Omental fat pad (tissue), 3 donors: ENCODE measurements at regions not wholly inside any gene's neighbourhood (a gene's known extent, or its start where the extent isn't known, plus 50 kb on each side); places are given as distances from the start of the nearest gene placed in this dataset.

Experiments used
- ATAC-seq: fragments of 150-250 bp; one replicate; pipeline ENCODE4 v1.9.1; 2016; ENCODE audit warnings: mild to moderate bottlenecking, moderate library complexity; ENCODE audit not compliant: low FRiP score
- DNase-seq: peaks from one replicate; pipeline ENCODE4 v3.0.0-alpha.2; 2019; ENCODE audit warnings: low spot score
- TF ChIP-seq, protein P1 (sequence below), 3 donors: fragments of 450-650 bp; IDR thresholded peaks; one replicate each; pipeline ENCODE4 v1.5.1; 2016 to 2017; ENCODE audit warnings: antibody characterized with exemption in 3 of 3, mild to moderate bottlenecking in 3 of 3, moderate library complexity in 2 of 3

DNA sequence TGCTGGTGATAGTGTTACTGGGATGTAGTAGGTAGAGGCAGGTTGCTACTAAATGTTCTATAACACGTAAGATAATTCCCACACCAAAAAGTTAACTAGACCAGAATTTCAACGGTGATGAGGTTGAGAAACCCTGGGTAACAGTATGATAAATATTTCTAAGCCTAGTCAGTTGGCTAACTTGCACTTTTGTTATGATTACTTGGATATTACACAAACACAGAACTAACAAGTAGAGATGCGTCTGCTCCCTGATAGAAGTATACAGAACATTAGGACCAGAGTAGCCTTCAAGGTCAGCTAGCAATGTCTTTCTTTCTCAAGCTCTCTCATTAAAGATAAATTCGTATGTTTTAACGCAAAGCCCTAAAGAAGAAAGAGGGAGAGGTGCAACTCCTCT is 86.2 kb upstream of the FZD8 start:
- TF ChIP-seq, protein P1, sequence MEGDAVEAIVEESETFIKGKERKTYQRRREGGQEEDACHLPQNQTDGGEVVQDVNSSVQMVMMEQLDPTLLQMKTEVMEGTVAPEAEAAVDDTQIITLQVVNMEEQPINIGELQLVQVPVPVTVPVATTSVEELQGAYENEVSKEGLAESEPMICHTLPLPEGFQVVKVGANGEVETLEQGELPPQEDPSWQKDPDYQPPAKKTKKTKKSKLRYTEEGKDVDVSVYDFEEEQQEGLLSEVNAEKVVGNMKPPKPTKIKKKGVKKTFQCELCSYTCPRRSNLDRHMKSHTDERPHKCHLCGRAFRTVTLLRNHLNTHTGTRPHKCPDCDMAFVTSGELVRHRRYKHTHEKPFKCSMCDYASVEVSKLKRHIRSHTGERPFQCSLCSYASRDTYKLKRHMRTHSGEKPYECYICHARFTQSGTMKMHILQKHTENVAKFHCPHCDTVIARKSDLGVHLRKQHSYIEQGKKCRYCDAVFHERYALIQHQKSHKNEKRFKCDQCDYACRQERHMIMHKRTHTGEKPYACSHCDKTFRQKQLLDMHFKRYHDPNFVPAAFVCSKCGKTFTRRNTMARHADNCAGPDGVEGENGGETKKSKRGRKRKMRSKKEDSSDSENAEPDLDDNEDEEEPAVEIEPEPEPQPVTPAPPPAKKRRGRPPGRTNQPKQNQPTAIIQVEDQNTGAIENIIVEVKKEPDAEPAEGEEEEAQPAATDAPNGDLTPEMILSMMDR (IDR thresholded peaks at IDR 0.05) = no peak
- ATAC-seq (no peak), DNase-seq (no peak)

DNA sequence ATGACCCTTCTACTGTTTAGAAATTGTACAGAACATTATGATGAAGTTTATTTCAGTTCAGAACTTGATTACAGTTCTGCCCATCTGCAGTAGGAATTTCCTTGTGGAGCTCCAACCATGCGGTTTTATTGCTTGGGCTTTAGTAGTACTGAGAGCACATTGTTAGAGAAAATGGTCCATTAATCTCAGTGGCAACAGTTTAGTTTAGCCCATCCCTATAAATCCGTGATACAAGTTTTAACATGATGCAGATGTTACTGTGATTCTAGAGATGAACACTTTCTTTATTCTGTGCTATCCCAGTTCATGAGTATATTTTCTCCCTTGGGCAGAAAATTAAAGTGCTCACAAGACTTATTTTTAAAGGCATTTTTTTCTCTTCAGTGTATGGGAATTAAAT is 84.8 kb upstream of the FZD8 start:
- TF ChIP-seq, protein P1 (IDR thresholded peaks at IDR 0.05) = no peak
- ATAC-seq = no peak
- no peak for DNase-seq

DNA sequence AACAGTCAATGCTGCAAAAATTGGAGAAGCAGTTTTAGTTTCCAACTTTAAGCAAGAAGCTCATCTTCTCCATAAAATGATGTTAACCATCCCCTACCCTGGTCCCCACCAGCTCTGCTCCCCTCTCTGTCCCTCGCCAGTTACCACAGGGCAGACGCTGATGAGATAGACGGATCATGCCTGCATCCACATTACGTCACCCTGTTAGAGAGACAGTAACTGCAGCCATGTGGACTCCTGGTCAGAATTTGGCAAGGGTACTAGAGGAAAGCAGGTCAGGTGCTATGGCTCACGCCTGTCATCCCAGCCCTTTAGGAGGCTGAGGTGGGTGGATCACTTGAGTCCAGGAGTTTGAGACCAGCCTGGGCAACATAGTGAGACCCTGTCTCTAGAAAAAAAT is 81.9 kb upstream of the FZD8 start:
- no peak for DNase-seq
- ATAC-seq = no peak
- TF ChIP-seq, protein P1 (IDR thresholded peaks at IDR 0.05) = no peak

DNA sequence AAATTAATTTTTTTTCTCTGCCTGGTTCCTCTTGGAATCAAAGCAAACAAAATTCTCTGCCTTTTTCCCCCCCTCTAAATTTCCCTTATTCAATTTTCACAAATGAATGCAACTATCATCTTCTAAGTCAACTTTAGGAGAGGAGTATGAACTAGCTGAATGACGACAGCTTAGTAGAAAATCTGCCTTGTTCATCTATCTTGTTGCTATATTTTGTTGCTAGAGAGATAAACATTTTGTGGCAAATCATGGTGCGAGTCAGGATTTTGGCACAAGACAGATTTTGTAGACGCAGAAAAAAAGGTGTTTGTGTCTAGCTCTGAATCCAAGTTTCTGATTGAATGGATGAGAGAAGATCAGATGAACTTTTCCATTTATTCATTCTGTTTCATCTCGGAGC is 81.0 kb upstream of the FZD8 start:
- ATAC-seq (peak; percentile 73), DNase-seq (no peak)
- TF ChIP-seq, protein P1 (IDR thresholded peaks at IDR 0.05) = no peak

DNA sequence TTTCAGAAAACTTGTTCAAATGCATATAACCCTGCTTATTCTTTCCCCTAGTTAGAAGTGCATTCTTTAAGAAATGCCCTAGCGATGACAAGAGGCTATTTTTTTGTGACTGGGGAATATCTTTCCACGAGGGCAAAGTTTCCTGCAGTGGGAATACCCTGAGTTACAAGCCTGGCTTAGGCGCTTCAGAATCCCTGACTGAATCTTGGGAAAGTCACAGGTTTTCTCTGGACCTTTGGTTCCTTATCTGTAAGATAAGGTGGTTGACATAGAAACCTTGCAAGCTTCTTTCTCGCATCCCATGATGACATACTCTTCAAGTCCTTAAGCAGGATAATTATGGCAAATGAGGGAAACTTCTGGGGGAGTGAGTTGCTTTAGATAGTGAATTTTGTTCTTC is 80.5 kb upstream of the FZD8 start:
- TF ChIP-seq, protein P1 (IDR thresholded peaks at IDR 0.05) = no peak
- ATAC-seq (peak; percentile 52), DNase-seq (no peak)

DNA sequence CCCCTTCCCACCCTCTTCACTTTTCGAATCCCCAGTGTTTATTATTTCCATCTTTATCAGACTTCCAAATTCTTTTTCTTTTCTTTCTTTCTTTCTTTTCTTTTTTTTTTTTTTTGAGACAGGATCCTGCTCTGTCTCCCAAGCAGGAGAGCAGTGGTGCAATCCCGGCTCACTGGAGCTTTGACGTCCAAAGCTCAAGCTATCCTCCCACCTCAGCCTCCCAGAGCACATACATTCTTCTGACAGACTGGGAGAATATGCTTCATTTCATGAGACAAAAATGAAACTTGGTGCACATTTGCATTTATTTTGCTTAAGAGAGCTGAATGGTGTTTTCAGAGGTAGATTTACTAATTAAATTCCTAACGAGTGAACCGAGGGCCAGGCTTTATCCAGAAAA is 80.1 kb upstream of the FZD8 start:
- ATAC-seq (peak; percentile 65), DNase-seq (no peak)
- TF ChIP-seq, protein P1 (IDR thresholded peaks at IDR 0.05) = no peak

DNA sequence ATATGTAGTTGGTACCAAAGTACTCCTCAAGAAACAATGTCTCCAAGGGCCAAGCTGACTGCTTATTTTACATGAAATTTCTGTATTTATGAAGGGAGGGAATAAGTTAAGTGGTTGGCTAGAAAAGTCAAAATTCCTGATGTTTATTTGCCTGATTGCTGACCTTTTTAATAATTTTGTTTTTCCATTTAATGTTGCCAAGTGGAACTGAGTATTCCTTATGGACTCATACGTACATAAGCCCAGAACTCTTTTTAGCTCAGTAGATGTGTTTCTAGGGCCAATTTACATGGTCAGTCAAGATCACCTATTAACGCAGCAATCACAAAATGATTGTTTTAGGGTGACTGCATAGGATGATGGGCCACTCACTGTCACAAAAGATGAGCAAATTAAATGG is 78.3 kb upstream of the FZD8 start:
- TF ChIP-seq, protein P1 (IDR thresholded peaks at IDR 0.05) = no peak
- ATAC-seq (no peak), DNase-seq (no peak)
